GM23338 (cell line): ENCODE measurements at regions not wholly inside any gene's neighbourhood (a gene's known extent, or its start where the extent isn't known, plus 50 kb on each side); places are given as distances from the start of the nearest gene placed in this dataset.
A peak's percentile ranks its signal among the peaks of the same experiment; 100 is the strongest.

Experiments
- ATAC-seq: fragments of 200-7000 bp; cut with Tn5 transposase; 3 replicates; pipeline ENCODE4 v1.9.1; 2020
- DNase-seq: peaks from one replicate; pipeline ENCODE4 v3.0.0-alpha.2; 2015; ENCODE audit warnings: low spot score
- H2AFZ ChIP-seq: fragments of 200-600 bp; sonication (generic); 2 replicates; pipeline ENCODE4 v1.8.0; 2016; ENCODE audit warnings: antibody characterized with exemption, mild to moderate bottlenecking, moderate library complexity
- H3F3A ChIP-seq: fragments of 200-600 bp; sonication (generic); replicated peaks from 2 replicates; pipeline ENCODE4 v1.8.0; 2017; ENCODE audit warnings: antibody characterized with exemption, mixed run types, low read depth
- H3K27ac ChIP-seq: fragments of 200-600 bp; sonication (generic); 2 replicates; pipeline ENCODE4 v1.6.1; 2016; ENCODE audit warnings: low read depth
- H3K27me3 ChIP-seq: fragments of 200-600 bp; sonication (generic); 2 replicates; pipeline ENCODE4 v1.8.0; 2016; ENCODE audit warnings: mild to moderate bottlenecking, mixed run types, moderate library complexity; ENCODE audit not compliant: insufficient read depth
- H3K36me3 ChIP-seq: fragments of 200-600 bp; sonication (generic); 2 replicates; pipeline ENCODE4 v1.8.0; 2016; ENCODE audit warnings: mild to moderate bottlenecking; ENCODE audit not compliant: insufficient read depth
- H3K4me1 ChIP-seq: fragments of 200-600 bp; sonication (generic); 2 replicates; pipeline ENCODE4 v1.8.0; 2016; ENCODE audit warnings: mild to moderate bottlenecking, moderate library complexity; ENCODE audit not compliant: insufficient read depth
- H3K4me2 ChIP-seq: fragments of 200-600 bp; sonication (generic); 2 replicates; pipeline ENCODE4 v1.7.1; 2017; ENCODE audit warnings: mixed run types
- H3K4me3 ChIP-seq: fragments of 200-600 bp; sonication (generic); 2 replicates; pipeline ENCODE4 v1.6.1; 2016; ENCODE audit warnings: mixed run types
- H3K79me2 ChIP-seq: fragments of 200-600 bp; sonication (generic); replicated peaks from 2 replicates; pipeline ENCODE4 v1.8.0; 2017; ENCODE audit warnings: mild to moderate bottlenecking; ENCODE audit not compliant: insufficient read depth
- H3K9me2 ChIP-seq: fragments of 200-600 bp; sonication (generic); 2 replicates; pipeline ENCODE4 v1.8.0; 2017; ENCODE audit not compliant: insufficient read depth
- H4K20me1 ChIP-seq: fragments of 200-600 bp; sonication (generic); replicated peaks from 2 replicates; pipeline ENCODE4 v1.8.0; 2017; ENCODE audit warnings: mild to moderate bottlenecking; ENCODE audit not compliant: insufficient read depth
- H3K27ac Mint-ChIP-seq: 2 replicates; pipeline ENCODE4 v1.8.0; 2020; ENCODE audit warnings: inconsistent platforms, mild to moderate bottlenecking, moderate library complexity, mixed read lengths
- H3K27me3 Mint-ChIP-seq: 3 replicates; pipeline ENCODE4 v1.8.0; 2022; ENCODE audit warnings: low read depth, mild to moderate bottlenecking, moderate library complexity, mixed read lengths, inconsistent platforms; ENCODE audit not compliant: insufficient read depth, poor library complexity
- H3K36me3 Mint-ChIP-seq: 3 replicates; pipeline ENCODE4 v1.8.0; 2021; ENCODE audit warnings: low read depth, mild to moderate bottlenecking, inconsistent platforms, moderate library complexity, mixed read lengths
- H3K4me1 Mint-ChIP-seq: 3 replicates; pipeline ENCODE4 v1.8.0; 2020; ENCODE audit warnings: mild to moderate bottlenecking, inconsistent platforms, mixed read lengths
- H3K4me3 Mint-ChIP-seq: 3 replicates; pipeline ENCODE4 v1.8.0; 2021; ENCODE audit warnings: moderate library complexity, mild to moderate bottlenecking, inconsistent platforms, mixed read lengths
- H3K9me3 Mint-ChIP-seq: 3 replicates; pipeline ENCODE4 v1.8.0; 2020; ENCODE audit warnings: moderate library complexity, mild to moderate bottlenecking, inconsistent platforms, mixed read lengths
- CREB1 ChIP-seq: fragments of 250-450 bp; sonication (Bioruptor Pico); IDR thresholded peaks from 2 replicates; pipeline ENCODE4 v1.5.0; 2020; ENCODE audit warnings: low read depth, mild to moderate bottlenecking, moderate library complexity
- CTCF ChIP-seq, 2 experiments: fragments of 200-600 bp in 1 of 2; sonication (generic) in 1 of 2; conservative IDR thresholded peaks; 2 replicates each; pipeline versions ENCODE4 v1.5.1 to v1.6.1; 2016 to 2017; ENCODE audit warnings: antibody characterized with exemption in 2 of 2, low read depth in 2 of 2, mild to moderate bottlenecking in 2 of 2, moderate library complexity in 1 of 2
- EZH2 ChIP-seq: fragments of 200-600 bp; sonication (generic); IDR thresholded peaks from one replicate; pipeline ENCODE4 v1.8.0; 2017; ENCODE audit warnings: antibody characterized with exemption, mild to moderate bottlenecking, low read depth; ENCODE audit not compliant: unreplicated experiment
- STAT1 ChIP-seq: IDR thresholded peaks from one replicate; pipeline ENCODE4 v1.6.1; 2016; ENCODE audit warnings: antibody characterized with exemption; ENCODE audit not compliant: unreplicated experiment
- TF ChIP-seq, protein P1 (sequence below): fragments of 250-450 bp; sonication (Bioruptor Pico); IDR thresholded peaks from 2 replicates; pipeline ENCODE4 v1.5.0; 2020; ENCODE audit warnings: mild to moderate bottlenecking, moderate library complexity

GRCh38 chr13:26897706-26898550 is 137.3 kb upstream of the GPR12 start (continued):
- TF ChIP-seq, protein P1, sequence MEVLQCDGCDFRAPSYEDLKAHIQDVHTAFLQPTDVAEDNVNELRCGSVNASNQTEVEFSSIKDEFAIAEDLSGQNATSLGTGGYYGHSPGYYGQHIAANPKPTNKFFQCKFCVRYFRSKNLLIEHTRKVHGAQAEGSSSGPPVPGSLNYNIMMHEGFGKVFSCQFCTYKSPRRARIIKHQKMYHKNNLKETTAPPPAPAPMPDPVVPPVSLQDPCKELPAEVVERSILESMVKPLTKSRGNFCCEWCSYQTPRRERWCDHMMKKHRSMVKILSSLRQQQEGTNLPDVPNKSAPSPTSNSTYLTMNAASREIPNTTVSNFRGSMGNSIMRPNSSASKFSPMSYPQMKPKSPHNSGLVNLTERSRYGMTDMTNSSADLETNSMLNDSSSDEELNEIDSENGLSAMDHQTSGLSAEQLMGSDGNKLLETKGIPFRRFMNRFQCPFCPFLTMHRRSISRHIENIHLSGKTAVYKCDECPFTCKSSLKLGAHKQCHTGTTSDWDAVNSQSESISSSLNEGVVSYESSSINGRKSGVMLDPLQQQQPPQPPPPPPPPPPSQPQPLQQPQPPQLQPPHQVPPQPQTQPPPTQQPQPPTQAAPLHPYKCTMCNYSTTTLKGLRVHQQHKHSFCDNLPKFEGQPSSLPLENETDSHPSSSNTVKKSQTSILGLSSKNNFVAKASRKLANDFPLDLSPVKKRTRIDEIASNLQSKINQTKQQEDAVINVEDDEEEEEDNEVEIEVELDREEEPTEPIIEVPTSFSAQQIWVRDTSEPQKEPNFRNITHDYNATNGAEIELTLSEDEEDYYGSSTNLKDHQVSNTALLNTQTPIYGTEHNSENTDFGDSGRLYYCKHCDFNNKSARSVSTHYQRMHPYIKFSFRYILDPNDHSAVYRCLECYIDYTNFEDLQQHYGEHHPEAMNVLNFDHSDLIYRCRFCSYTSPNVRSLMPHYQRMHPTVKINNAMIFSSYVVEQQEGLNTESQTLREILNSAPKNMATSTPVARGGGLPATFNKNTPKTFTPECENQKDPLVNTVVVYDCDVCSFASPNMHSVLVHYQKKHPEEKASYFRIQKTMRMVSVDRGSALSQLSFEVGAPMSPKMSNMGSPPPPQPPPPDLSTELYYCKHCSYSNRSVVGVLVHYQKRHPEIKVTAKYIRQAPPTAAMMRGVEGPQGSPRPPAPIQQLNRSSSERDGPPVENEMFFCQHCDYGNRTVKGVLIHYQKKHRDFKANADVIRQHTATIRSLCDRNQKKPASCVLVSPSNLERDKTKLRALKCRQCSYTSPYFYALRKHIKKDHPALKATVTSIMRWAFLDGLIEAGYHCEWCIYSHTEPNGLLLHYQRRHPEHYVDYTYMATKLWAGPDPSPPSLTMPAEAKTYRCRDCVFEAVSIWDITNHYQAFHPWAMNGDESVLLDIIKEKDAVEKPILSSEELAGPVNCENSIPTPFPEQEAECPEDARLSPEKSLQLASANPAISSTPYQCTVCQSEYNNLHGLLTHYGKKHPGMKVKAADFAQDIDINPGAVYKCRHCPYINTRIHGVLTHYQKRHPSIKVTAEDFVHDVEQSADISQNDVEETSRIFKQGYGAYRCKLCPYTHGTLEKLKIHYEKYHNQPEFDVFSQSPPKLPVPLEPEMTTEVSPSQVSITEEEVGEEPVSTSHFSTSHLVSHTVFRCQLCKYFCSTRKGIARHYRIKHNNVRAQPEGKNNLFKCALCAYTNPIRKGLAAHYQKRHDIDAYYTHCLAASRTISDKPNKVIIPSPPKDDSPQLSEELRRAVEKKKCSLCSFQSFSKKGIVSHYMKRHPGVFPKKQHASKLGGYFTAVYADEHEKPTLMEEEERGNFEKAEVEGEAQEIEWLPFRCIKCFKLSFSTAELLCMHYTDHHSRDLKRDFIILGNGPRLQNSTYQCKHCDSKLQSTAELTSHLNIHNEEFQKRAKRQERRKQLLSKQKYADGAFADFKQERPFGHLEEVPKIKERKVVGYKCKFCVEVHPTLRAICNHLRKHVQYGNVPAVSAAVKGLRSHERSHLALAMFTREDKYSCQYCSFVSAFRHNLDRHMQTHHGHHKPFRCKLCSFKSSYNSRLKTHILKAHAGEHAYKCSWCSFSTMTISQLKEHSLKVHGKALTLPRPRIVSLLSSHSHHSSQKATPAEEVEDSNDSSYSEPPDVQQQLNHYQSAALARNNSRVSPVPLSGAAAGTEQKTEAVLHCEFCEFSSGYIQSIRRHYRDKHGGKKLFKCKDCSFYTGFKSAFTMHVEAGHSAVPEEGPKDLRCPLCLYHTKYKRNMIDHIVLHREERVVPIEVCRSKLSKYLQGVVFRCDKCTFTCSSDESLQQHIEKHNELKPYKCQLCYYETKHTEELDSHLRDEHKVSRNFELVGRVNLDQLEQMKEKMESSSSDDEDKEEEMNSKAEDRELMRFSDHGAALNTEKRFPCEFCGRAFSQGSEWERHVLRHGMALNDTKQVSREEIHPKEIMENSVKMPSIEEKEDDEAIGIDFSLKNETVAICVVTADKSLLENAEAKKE (CRISPR knock-in tag) = no peak
- no peak for TF ChIP-seq CREB1 (CRISPR knock-in tag)

- H3F3A ChIP-seq = no peaks in the 10 kb centered on the region
- peak overlapping the region; percentile 92; the same call in 1 of the 2 replicates for H2AFZ ChIP-seq
- Mint-ChIP-seq H3K4me1 (peaks cover 21% of the 10 kb centered on the region), H3K9me3 (no peaks in the 10 kb centered on the region), H3K36me3 (no peaks in the 10 kb centered on the region), H3K4me3 (no peak overlapping the region), H3K27me3 (peaks cover 5% of the 10 kb centered on the region), H3K27ac (peak overlapping the region; percentile 51; the same call in 1 of the 2 replicates)
- peaks cover 4% of the 10 kb centered on the region; the same call in 1 of the 2 replicates for H3K4me1 ChIP-seq
- no peak overlapping the region for H3K27ac ChIP-seq
- no peaks in the 10 kb centered on the region for H3K9me2 ChIP-seq
- no peaks in the 10 kb centered on the region for H3K79me2 ChIP-seq
- ATAC-seq (peak; percentile 39), DNase-seq (no peak)
- no peak overlapping the region for H3K4me3 ChIP-seq
- no peak overlapping the region for H3K4me2 ChIP-seq
- H3K36me3 ChIP-seq = no peaks in the 10 kb centered on the region
- H3K27me3 ChIP-seq = no peaks in the 10 kb centered on the region
- no peaks in the 10 kb centered on the region for H4K20me1 ChIP-seq
- TF ChIP-seq EZH2 (no peak), STAT1 (no peak), CTCF (conservative IDR thresholded peaks at IDR 0.05; ENCODE audit: low read depth in 2 of 2) (no peak)
- TF ChIP-seq, protein P1 (CRISPR knock-in tag) = no peak
Observed at GRCh38 chr13:26896986-26897668, 136.5 kb upstream of the GPR12 start.
